Panc1 (cell line): ENCODE measurements at regions not wholly inside any gene's neighbourhood (a gene's known extent, or its start where the extent isn't known, plus 50 kb on each side); places are given as distances from the start of the nearest gene placed in this dataset.

ENCODE experiments used
- ATAC-seq: fragments of 200-7000 bp; cut with Tn5 transposase; 2 replicates; pipeline ENCODE4 v1.9.1; 2020; ENCODE audit warnings: mild to moderate bottlenecking, moderate library complexity
- BruUV-seq: library from RNA; stranded (reverse); fragments of 400-500 nt; replicated peaks from 2 replicates; lab custom pipeline; 2021; lab: Mats Ljungman, UMichigan
- CTCF ChIA-PET: fragments of 300-600 bp; sonication (Branson Sonifier 250); formaldehyde crosslinking; loops from one replicate; lab custom pipeline; 2022; ENCODE audit warnings: antibody characterized with exemption; lab: Charles Lee
- POLR2A ChIA-PET: fragments of 300-600 bp; sonication (Branson Sonifier 250); formaldehyde crosslinking; loops from one replicate; lab custom pipeline; 2022; ENCODE audit warnings: antibody characterized with exemption; lab: Charles Lee
- DNase-seq: peaks from one replicate; pipeline ENCODE4 v3.0.0-alpha.2; 2010; ENCODE audit warnings: low read depth, low spot score
- H3K27ac ChIP-seq: 2 replicates; pipeline ENCODE4 v1.5.1; 2011; ENCODE audit warnings: mild to moderate bottlenecking, low read length, inconsistent platforms
- H3K27me3 ChIP-seq: fragments of 200-500 bp; sonication (Bioruptor generic); 2 replicates; pipeline ENCODE4 v1.6.0; 2014; ENCODE audit warnings: low read length, inconsistent platforms; ENCODE audit not compliant: control insufficient read depth, insufficient read depth
- H3K36me3 ChIP-seq: fragments of 200-500 bp; sonication (Bioruptor generic); 2 replicates; pipeline ENCODE4 v1.5.1; 2014; ENCODE audit warnings: inconsistent platforms, mild to moderate bottlenecking, low read length, moderate library complexity; ENCODE audit not compliant: control insufficient read depth, insufficient read depth
- H3K4me1 ChIP-seq: 2 replicates; pipeline ENCODE4 v1.5.1; 2011; ENCODE audit warnings: inconsistent platforms, mild to moderate bottlenecking, low read length, moderate library complexity; ENCODE audit not compliant: control insufficient read depth, insufficient read depth
- H3K4me3 ChIP-seq, 2 experiments: 2 replicates each; pipeline ENCODE4 v1.5.1; 2011 to 2012; ENCODE audit warnings: low read depth in 2 of 2, low read length in 2 of 2, mild to moderate bottlenecking in 2 of 2, inconsistent platforms in 1 of 2, moderate library complexity in 1 of 2
- H3K9me3 ChIP-seq: fragments of 200-500 bp; sonication (Bioruptor generic); 2 replicates; pipeline ENCODE4 v1.5.1; 2014; ENCODE audit warnings: low read depth, mild to moderate bottlenecking, inconsistent platforms, low read length, moderate library complexity; ENCODE audit not compliant: control insufficient read depth, insufficient read depth
- POLR2AphosphoS5 ChIP-seq: IDR thresholded peaks from 2 replicates; pipeline ENCODE4 v1.6.1; 2012; ENCODE audit warnings: mild to moderate bottlenecking, low read depth, low read length, moderate library complexity
- SIN3A ChIP-seq: IDR thresholded peaks from 2 replicates; pipeline ENCODE4 v1.6.1; 2012; ENCODE audit warnings: low read depth, mild to moderate bottlenecking, low read length, moderate library complexity, borderline replicate concordance; ENCODE audit not compliant: insufficient read depth
- TCF7L2 ChIP-seq: IDR thresholded peaks from 2 replicates; pipeline ENCODE4 v1.6.1; 2011; ENCODE audit warnings: mild to moderate bottlenecking, low read depth, low read length, inconsistent platforms
- in situ Hi-C: cut with HindIII; loops from 2 replicates; pipeline ENCODE4 v1.10.0; 2016; ENCODE audit warnings: low sequenced_read_pairs, low pct_unique_long_range_greater_than_20kb
- intact Hi-C: fragments of 100-400 bp; cut with micrococcal nuclease; formaldehyde crosslinking; loops from one replicate; pipeline ENCODE4 v1.10.0; 2022; ENCODE audit not compliant: unreplicated experiment
- TF ChIP-seq, protein P1 (sequence below), 2 experiments: IDR thresholded peaks; 2 replicates each; pipeline ENCODE4 v1.6.1; 2011 to 2012; ENCODE audit warnings: low read depth in 2 of 2, control low read depth in 1 of 2, low read length in 1 of 2, mild to moderate bottlenecking in 1 of 2, moderate library complexity in 1 of 2; ENCODE audit not compliant: insufficient read depth in 1 of 2
- TF ChIP-seq, protein P2 (sequence below): fragments of 450-650 bp; IDR thresholded peaks from 2 replicates; pipeline ENCODE4 v1.5.1; 2017; ENCODE audit warnings: mild to moderate bottlenecking

DNA sequence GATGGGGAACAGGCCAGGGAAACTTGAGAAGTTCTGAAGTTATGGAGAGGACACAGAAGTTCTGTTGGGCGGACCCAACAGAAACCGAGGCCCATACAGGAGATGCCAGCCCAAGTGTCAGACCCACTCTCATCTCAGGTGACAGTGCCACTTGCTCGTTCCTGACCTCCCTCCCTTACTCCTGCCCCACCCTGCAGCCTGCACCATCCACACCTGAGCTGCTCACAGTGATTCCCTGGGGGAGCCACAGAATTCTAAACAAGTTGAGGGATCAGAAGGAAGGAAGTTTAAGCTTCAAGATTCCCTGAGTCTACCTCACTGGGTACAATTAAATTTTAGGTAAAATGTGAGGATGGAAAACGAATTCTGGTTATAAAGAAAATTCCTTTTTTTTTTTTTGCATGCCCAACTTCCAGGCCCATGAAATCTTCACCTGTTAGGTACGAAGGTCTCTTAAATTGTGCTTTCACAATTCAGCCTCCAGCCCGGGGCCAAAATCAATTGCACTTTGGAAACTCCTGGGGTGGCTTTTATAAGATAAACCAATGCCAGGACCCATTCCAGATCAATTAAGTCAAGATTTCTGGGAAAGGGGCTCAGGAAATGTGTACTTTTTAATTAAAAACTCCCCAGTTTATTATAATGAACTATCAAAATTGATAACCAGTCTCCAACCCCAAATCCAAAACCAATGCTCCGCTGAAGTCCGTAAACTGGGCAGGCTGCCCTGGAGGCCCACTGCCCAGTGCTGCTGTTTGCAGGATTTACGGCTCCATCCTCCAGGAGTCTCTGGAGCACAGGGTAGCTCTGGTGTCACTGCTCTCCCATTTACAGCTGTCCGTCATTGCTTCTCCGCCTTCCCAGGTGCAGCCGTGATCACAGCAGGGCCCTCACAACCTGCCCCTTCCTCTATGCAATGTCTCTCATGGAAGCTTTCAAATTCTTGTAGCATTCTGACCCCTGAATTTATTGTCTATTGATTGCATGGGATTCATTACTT is 643.5 kb downstream of the UQCRFS1 start:
- no TSS peak for BruUV-seq
- no peak for ATAC-seq
- DNase-seq, result no peak

GRCh38 chr19:28567834-28568233 is 645.1 kb downstream of the UQCRFS1 start:
- Histone ChIP-seq H3K9me3 (no peaks in the 10 kb centered on the region), H3K4me1 (no peaks in the 10 kb centered on the region), H3K4me3 (no peak overlapping the region), H3K36me3 (no peaks in the 10 kb centered on the region), H3K27ac (no peak overlapping the region), H3K27me3 (no peaks in the 10 kb centered on the region; the same call in 1 of the 2 replicates)
- DNase-seq, result no peak
- intact Hi-C loops, result no loop called here
- TF ChIP-seq SIN3A (no peak), TCF7L2 (no peak), POLR2AphosphoS5 (no peak)
- TF ChIP-seq, protein P1, sequence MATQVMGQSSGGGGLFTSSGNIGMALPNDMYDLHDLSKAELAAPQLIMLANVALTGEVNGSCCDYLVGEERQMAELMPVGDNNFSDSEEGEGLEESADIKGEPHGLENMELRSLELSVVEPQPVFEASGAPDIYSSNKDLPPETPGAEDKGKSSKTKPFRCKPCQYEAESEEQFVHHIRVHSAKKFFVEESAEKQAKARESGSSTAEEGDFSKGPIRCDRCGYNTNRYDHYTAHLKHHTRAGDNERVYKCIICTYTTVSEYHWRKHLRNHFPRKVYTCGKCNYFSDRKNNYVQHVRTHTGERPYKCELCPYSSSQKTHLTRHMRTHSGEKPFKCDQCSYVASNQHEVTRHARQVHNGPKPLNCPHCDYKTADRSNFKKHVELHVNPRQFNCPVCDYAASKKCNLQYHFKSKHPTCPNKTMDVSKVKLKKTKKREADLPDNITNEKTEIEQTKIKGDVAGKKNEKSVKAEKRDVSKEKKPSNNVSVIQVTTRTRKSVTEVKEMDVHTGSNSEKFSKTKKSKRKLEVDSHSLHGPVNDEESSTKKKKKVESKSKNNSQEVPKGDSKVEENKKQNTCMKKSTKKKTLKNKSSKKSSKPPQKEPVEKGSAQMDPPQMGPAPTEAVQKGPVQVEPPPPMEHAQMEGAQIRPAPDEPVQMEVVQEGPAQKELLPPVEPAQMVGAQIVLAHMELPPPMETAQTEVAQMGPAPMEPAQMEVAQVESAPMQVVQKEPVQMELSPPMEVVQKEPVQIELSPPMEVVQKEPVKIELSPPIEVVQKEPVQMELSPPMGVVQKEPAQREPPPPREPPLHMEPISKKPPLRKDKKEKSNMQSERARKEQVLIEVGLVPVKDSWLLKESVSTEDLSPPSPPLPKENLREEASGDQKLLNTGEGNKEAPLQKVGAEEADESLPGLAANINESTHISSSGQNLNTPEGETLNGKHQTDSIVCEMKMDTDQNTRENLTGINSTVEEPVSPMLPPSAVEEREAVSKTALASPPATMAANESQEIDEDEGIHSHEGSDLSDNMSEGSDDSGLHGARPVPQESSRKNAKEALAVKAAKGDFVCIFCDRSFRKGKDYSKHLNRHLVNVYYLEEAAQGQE (IDR thresholded peaks at IDR 0.05; ENCODE audit: insufficient read depth in 1 of 2, low read depth in 2 of 2, low read length in 1 of 2), result no peak
- TF ChIP-seq, protein P2, sequence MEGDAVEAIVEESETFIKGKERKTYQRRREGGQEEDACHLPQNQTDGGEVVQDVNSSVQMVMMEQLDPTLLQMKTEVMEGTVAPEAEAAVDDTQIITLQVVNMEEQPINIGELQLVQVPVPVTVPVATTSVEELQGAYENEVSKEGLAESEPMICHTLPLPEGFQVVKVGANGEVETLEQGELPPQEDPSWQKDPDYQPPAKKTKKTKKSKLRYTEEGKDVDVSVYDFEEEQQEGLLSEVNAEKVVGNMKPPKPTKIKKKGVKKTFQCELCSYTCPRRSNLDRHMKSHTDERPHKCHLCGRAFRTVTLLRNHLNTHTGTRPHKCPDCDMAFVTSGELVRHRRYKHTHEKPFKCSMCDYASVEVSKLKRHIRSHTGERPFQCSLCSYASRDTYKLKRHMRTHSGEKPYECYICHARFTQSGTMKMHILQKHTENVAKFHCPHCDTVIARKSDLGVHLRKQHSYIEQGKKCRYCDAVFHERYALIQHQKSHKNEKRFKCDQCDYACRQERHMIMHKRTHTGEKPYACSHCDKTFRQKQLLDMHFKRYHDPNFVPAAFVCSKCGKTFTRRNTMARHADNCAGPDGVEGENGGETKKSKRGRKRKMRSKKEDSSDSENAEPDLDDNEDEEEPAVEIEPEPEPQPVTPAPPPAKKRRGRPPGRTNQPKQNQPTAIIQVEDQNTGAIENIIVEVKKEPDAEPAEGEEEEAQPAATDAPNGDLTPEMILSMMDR, result no peak
- no peak for ATAC-seq
- no TSS peak for BruUV-seq
- in situ Hi-C loops, result no loop called here
- CTCF ChIA-PET, result no interaction called here
- POLR2A ChIA-PET, result no interaction called here

More for the DNA sequence above, 643.5 kb downstream of the UQCRFS1 start:
- no peak overlapping the region for H3K4me3 ChIP-seq
- intact Hi-C loops, result no loop called here
- POLR2A ChIA-PET, result no interaction called here
- no peaks in the 10 kb centered on the region for H3K4me1 ChIP-seq
- in situ Hi-C loops, result no loop called here
- no peak overlapping the region for H3K27ac ChIP-seq
- TF ChIP-seq SIN3A, result no peak
- no peak for TF ChIP-seq POLR2AphosphoS5
- TF ChIP-seq, protein P2, result no peak
- TF ChIP-seq TCF7L2, result no peak
- TF ChIP-seq, protein P1 (IDR thresholded peaks at IDR 0.05; ENCODE audit: insufficient read depth in 1 of 2, low read depth in 2 of 2, low read length in 1 of 2), result no peak
- H3K36me3 ChIP-seq, result no peaks in the 10 kb centered on the region
- no peaks in the 10 kb centered on the region; the same call in 1 of the 2 replicates for H3K27me3 ChIP-seq
- CTCF ChIA-PET, result no interaction called here
- H3K9me3 ChIP-seq, result no peaks in the 10 kb centered on the region
